HepG2 (cell line): ENCODE measurements at regions not wholly inside any gene's neighbourhood (a gene's known extent, or its start where the extent isn't known, plus 50 kb on each side); places are given as distances from the start of the nearest gene placed in this dataset.

Experiments used
- ATRX ChIP-seq: sonication (generic); formaldehyde crosslinking; IDR thresholded peaks from 2 replicates; pipeline ENCODE4 v1.4.0; 2020; ENCODE audit warnings: missing genetic modification reagents, borderline replicate concordance
- EZH2 ChIP-seq: conservative IDR thresholded peaks from 2 replicates; pipeline ENCODE4 v1.6.1; 2012; ENCODE audit warnings: mild to moderate bottlenecking, low read depth, low read length, moderate library complexity
- FOXK1 ChIP-seq: sonication (generic); formaldehyde crosslinking; IDR thresholded peaks from 2 replicates; pipeline ENCODE4 v1.4.0; 2020; ENCODE audit warnings: low read depth, missing genetic modification reagents, borderline replicate concordance
- POLR2AphosphoS5 ChIP-seq: IDR thresholded peaks from 2 replicates; pipeline ENCODE4 v1.6.1; 2012; ENCODE audit warnings: low read depth, low read length
- U2AF1 ChIP-seq: fragments of 200-400 bp; formaldehyde crosslinking; optimal IDR thresholded peaks from 2 replicates; pipeline ENCODE3; 2017; ENCODE audit warnings: mild to moderate bottlenecking, low read depth, low read length
- TF ChIP-seq, protein P1 (sequence below): sonication (generic); formaldehyde crosslinking; IDR thresholded peaks from 2 replicates; pipeline ENCODE4 v1.5.0; 2020; ENCODE audit warnings: mild to moderate bottlenecking, missing genetic modification reagents, moderate library complexity
- TF ChIP-seq, protein P2 (sequence below): sonication (generic); formaldehyde crosslinking; IDR thresholded peaks from 2 replicates; pipeline ENCODE4 v1.4.0; 2020; ENCODE audit warnings: missing genetic modification reagents
- TF ChIP-seq, protein P3 (sequence below): IDR thresholded peaks from 2 replicates; pipeline ENCODE4 v1.6.1; 2016; ENCODE audit warnings: mild to moderate bottlenecking, missing biosample characterization, missing genetic modification reagents
- TF ChIP-seq, protein P4 (sequence below): sonication (generic); formaldehyde crosslinking; IDR thresholded peaks from 2 replicates; pipeline ENCODE4 v1.8.1; 2022; ENCODE audit warnings: mild to moderate bottlenecking, missing genetic modification reagents

DNA sequence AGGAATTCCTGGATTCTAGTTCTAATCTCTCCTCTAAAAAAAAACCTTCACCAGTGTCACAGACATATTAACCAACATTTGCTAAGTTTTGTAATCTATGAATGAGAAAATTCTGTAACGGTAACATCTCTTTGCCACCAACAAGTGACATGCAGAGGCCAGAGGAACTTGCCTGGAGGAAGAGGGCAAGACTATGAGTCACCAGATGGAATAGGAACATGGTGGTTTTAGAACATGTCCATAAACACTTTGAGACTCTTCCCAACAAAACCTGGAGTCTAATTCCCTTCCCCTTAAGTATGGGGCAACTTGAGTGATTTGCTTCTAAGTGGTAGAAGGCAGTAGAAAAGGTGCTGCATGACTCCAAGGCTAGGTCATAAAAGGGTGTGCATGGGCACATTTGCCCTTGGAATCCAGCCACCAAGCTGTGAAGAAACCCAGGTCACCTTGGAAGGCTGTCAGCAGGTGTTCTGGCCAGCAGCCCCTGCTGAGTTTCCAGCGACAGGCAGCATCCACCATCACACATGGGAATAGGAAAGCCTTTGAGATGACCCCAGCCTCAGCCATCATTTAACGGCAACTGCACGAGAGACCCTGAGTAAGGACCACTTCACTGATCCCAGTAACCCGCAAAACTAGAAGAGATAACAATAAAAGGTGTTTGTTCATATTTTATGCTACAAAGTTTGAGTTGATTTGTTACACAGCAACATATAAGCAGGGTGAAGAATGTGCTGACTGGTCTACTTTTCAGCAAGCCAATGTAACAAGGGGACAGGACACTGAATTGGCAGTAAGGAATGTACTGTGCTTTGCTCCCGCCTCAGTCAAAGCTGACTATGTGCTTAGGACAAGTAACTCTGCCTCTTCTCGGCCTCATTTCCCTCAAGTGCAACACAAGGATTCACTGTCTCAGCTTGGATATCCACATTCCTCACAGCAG, 90.6 kb downstream of the SKA1 start:
- TF ChIP-seq FOXK1 (CRISPR knock-in tag) (no peak), ATRX (CRISPR knock-in tag) (no peak), U2AF1 (no peak), POLR2AphosphoS5 (no peak), EZH2 (no peak)
- TF ChIP-seq, protein P1, sequence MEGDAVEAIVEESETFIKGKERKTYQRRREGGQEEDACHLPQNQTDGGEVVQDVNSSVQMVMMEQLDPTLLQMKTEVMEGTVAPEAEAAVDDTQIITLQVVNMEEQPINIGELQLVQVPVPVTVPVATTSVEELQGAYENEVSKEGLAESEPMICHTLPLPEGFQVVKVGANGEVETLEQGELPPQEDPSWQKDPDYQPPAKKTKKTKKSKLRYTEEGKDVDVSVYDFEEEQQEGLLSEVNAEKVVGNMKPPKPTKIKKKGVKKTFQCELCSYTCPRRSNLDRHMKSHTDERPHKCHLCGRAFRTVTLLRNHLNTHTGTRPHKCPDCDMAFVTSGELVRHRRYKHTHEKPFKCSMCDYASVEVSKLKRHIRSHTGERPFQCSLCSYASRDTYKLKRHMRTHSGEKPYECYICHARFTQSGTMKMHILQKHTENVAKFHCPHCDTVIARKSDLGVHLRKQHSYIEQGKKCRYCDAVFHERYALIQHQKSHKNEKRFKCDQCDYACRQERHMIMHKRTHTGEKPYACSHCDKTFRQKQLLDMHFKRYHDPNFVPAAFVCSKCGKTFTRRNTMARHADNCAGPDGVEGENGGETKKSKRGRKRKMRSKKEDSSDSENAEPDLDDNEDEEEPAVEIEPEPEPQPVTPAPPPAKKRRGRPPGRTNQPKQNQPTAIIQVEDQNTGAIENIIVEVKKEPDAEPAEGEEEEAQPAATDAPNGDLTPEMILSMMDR (CRISPR knock-in tag), result no peak
- TF ChIP-seq, protein P2, sequence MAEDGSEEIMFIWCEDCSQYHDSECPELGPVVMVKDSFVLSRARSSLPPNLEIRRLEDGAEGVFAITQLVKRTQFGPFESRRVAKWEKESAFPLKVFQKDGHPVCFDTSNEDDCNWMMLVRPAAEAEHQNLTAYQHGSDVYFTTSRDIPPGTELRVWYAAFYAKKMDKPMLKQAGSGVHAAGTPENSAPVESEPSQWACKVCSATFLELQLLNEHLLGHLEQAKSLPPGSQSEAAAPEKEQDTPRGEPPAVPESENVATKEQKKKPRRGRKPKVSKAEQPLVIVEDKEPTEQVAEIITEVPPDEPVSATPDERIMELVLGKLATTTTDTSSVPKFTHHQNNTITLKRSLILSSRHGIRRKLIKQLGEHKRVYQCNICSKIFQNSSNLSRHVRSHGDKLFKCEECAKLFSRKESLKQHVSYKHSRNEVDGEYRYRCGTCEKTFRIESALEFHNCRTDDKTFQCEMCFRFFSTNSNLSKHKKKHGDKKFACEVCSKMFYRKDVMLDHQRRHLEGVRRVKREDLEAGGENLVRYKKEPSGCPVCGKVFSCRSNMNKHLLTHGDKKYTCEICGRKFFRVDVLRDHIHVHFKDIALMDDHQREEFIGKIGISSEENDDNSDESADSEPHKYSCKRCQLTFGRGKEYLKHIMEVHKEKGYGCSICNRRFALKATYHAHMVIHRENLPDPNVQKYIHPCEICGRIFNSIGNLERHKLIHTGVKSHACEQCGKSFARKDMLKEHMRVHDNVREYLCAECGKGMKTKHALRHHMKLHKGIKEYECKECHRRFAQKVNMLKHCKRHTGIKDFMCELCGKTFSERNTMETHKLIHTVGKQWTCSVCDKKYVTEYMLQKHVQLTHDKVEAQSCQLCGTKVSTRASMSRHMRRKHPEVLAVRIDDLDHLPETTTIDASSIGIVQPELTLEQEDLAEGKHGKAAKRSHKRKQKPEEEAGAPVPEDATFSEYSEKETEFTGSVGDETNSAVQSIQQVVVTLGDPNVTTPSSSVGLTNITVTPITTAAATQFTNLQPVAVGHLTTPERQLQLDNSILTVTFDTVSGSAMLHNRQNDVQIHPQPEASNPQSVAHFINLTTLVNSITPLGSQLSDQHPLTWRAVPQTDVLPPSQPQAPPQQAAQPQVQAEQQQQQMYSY (CRISPR knock-in tag), result no peak
- TF ChIP-seq, protein P3, sequence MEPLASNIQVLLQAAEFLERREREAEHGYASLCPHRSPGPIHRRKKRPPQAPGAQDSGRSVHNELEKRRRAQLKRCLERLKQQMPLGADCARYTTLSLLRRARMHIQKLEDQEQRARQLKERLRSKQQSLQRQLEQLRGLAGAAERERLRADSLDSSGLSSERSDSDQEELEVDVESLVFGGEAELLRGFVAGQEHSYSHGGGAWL (CRISPR knock-in tag), result no peak
- TF ChIP-seq, protein P4, sequence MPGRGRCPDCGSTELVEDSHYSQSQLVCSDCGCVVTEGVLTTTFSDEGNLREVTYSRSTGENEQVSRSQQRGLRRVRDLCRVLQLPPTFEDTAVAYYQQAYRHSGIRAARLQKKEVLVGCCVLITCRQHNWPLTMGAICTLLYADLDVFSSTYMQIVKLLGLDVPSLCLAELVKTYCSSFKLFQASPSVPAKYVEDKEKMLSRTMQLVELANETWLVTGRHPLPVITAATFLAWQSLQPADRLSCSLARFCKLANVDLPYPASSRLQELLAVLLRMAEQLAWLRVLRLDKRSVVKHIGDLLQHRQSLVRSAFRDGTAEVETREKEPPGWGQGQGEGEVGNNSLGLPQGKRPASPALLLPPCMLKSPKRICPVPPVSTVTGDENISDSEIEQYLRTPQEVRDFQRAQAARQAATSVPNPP (CRISPR knock-in tag), result no peak
